Urinary bladder (tissue), 3 donors: ENCODE measurements at regions not wholly inside any gene's neighbourhood (a gene's known extent, or its start where the extent isn't known, plus 50 kb on each side); places are given as distances from the start of the nearest gene placed in this dataset.

Experiments
- DNase-seq: peaks from one replicate; pipeline ENCODE4 v3.0.0-alpha.2; 2015; ENCODE audit errors: extremely low spot score
- H3K27ac ChIP-seq: one replicate; pipeline ENCODE4 v1.5.1; 2013; ENCODE audit warnings: low read depth, mild to moderate bottlenecking, moderate library complexity
- H3K36me3 ChIP-seq: one replicate; pipeline ENCODE4 v1.6.1; 2013; ENCODE audit warnings: mild to moderate bottlenecking, moderate library complexity; ENCODE audit not compliant: insufficient read depth
- H3K4me1 ChIP-seq: one replicate; pipeline ENCODE4 v1.6.1; 2013; ENCODE audit warnings: mild to moderate bottlenecking, moderate library complexity; ENCODE audit not compliant: insufficient read depth
- H3K4me3 ChIP-seq: one replicate; pipeline ENCODE4 v1.5.1; 2013; ENCODE audit warnings: low read depth, low read length
- WGBS: extraction: QIAGEN DNeasy Blood & Tissue Kit; methylation state at CpG from one replicate; pipeline ENCODE4 v1.1.7; 2013; 5-methylcytosine and 5-hydroxymethylcytosine counted together
- donor health status: healthy with polysubstance abuse.
- donor health status: healthy.

GRCh38 chr2:16784652-16785051 lies 119.0 kb upstream of the CYRIA start:
- Histone ChIP-seq H3K4me3 (no peak overlapping the region), H3K4me1 (no peaks in the 10 kb centered on the region), H3K27ac (no peak overlapping the region), H3K36me3 (no peaks in the 10 kb centered on the region)
- DNase-seq = no peak
- WGBS = 86% methylated on average over 3 of the region's 3 CpGs

GRCh38 chr2:16777123-16777870 lies 111.7 kb upstream of the CYRIA start:
- H3K36me3 ChIP-seq = no peaks in the 10 kb centered on the region
- no peaks in the 10 kb centered on the region for H3K4me1 ChIP-seq
- H3K4me3 ChIP-seq = no peak overlapping the region
- 88% methylated on average over 10 of the region's 10 CpGs for WGBS
- H3K27ac ChIP-seq = no peak overlapping the region
- no peak for DNase-seq

DNA sequence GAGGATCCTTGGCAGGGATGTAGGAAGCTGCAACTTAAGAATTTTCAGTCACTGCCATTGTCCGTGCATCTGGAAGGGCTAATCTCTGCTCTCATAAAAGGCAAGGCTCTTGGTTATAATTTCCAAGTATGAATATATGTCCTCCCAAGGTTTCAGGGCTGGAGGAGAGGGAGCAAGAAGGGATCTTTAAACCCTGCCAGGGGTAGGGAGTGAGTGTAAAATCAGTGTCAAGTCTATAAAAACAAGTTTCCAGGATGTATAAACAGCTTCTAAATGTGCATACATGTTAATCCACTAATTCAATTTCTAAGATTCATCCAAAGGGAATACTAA lies 110.2 kb upstream of the CYRIA start:
- Histone ChIP-seq H3K4me1 (no peaks in the 10 kb centered on the region), H3K36me3 (no peaks in the 10 kb centered on the region), H3K27ac (no peak overlapping the region), H3K4me3 (no peak overlapping the region)
- 37% methylated on average over 1 of the region's 1 CpG for WGBS
- no peak for DNase-seq

- Histone ChIP-seq H3K4me1 (no peaks in the 10 kb centered on the region), H3K36me3 (no peaks in the 10 kb centered on the region), H3K4me3 (no peak overlapping the region), H3K27ac (no peak overlapping the region)
- 74% methylated on average over 16 of the region's 16 CpGs for WGBS
- no peak for DNase-seq
These were observed 109.6 kb upstream of the CYRIA start for GRCh38 chr2:16774980-16775898.

DNA sequence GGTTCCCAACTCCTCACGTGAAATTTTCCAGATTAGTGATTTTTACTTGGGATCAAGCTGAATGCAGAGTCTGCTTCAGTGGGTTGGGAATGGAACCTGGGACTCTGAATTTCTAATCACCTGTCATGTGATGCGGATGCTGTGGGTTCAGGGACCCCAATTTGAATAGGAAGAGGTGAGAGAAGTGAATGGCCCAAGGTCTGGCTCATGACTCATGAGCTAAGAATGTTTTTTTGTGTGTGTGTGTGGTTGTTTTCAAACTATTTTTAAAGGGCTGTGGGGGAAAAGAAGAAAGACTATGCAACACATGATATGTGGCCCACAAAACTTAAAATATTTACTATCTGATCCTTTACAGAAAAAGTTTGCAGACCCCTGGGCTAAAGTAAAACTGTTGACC lies 108.5 kb upstream of the CYRIA start:
- Histone ChIP-seq H3K4me1 (no peaks in the 10 kb centered on the region), H3K27ac (no peak overlapping the region), H3K4me3 (no peak overlapping the region), H3K36me3 (no peaks in the 10 kb centered on the region)
- DNase-seq = no peak
- 84% methylated on average over 2 of the region's 2 CpGs for WGBS

DNA sequence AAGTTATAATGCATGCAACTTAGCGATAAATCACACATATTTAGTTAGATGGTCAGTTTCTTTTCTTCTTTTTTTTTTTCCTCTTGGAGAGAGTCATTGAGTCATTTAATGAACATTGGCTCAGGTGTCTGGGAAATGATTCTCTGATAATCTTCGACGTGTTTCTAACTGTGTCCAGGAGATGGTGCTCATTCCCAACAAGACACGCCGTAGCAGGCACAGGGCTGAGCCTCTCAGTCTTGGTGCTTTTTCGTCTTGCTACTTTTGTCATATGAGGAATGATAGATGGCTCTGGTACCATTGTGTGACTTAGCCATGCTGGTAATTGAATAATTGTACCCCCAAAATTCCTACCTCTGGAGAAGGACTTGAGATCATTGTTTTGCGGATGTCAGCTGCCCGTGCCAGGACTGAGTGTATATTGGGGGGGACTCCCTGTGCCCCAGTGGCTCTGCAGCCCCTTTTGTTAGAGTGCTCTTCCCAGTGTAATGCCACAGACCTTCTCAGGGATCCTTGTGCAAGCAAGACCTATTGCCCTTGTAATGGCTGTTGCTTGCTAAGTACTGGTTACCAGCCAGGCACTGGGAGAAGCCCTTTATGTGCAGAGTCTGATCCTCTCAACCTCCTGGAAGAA lies 107.6 kb upstream of the CYRIA start:
- Histone ChIP-seq H3K36me3 (no peaks in the 10 kb centered on the region), H3K4me3 (no peak overlapping the region), H3K27ac (no peak overlapping the region), H3K4me1 (no peaks in the 10 kb centered on the region)
- WGBS = 26% methylated on average over 8 of the region's 8 CpGs
- no peak for DNase-seq

- H3K4me3 ChIP-seq = no peak overlapping the region
- 70% methylated on average over 3 of the region's 3 CpGs for WGBS
- no peak for DNase-seq
- no peaks in the 10 kb centered on the region for H3K4me1 ChIP-seq
- H3K27ac ChIP-seq = no peak overlapping the region
- no peaks in the 10 kb centered on the region for H3K36me3 ChIP-seq
These were observed 102.3 kb upstream of the CYRIA start for GRCh38 chr2:16767789-16768476.

GRCh38 chr2:16765356-16765755 lies 99.7 kb upstream of the CYRIA start:
- Histone ChIP-seq H3K4me1 (no peaks in the 10 kb centered on the region), H3K36me3 (no peaks in the 10 kb centered on the region), H3K4me3 (no peak overlapping the region), H3K27ac (no peak overlapping the region)
- no peak for DNase-seq
- 55% methylated on average over 7 of the region's 7 CpGs for whole genome bisulfite sequencing

GRCh38 chr2:16764487-16764886 lies 98.9 kb upstream of the CYRIA start:
- DNase-seq = no peak
- H3K4me1 ChIP-seq = no peaks in the 10 kb centered on the region
- H3K4me3 ChIP-seq = no peak overlapping the region
- no peaks in the 10 kb centered on the region for H3K36me3 ChIP-seq
- no peak overlapping the region for H3K27ac ChIP-seq
- WGBS = 89% methylated on average over 4 of the region's 4 CpGs

DNA sequence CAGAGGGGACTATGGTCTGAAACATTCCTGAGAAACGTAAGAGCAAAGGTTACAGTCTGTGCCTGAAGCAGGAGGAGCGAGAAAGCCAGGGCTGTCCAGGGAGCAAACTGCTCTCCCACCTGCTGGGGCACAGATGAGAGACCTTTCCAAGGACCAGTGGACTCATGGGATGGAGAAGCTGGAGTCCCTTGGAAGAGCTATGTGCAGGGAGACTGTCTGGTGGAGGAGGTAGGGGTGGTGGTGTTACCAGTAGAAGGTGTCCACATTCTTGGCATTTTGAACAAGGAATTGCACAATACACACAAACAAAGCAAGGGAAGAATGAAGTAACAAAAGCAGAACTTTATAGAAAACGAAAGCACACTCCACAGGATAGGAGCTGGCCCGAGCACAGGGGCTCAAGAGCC lies 97.9 kb upstream of the CYRIA start:
- Histone ChIP-seq H3K36me3 (no peaks in the 10 kb centered on the region), H3K27ac (no peak overlapping the region), H3K4me1 (no peaks in the 10 kb centered on the region), H3K4me3 (no peak overlapping the region)
- no peak for DNase-seq
- WGBS = 71% methylated on average over 4 of the region's 4 CpGs

GRCh38 chr2:16763056-16763455 lies 97.4 kb upstream of the CYRIA start:
- 75% methylated on average over 2 of the region's 2 CpGs for WGBS
- no peak for DNase-seq
- Histone ChIP-seq H3K4me1 (no peaks in the 10 kb centered on the region), H3K36me3 (no peaks in the 10 kb centered on the region), H3K27ac (no peak overlapping the region), H3K4me3 (no peak overlapping the region)

GRCh38 chr2:16760426-16760825 lies 94.8 kb upstream of the CYRIA start:
- no peak for DNase-seq
- WGBS = 60% methylated on average over 3 of the region's 3 CpGs

DNA sequence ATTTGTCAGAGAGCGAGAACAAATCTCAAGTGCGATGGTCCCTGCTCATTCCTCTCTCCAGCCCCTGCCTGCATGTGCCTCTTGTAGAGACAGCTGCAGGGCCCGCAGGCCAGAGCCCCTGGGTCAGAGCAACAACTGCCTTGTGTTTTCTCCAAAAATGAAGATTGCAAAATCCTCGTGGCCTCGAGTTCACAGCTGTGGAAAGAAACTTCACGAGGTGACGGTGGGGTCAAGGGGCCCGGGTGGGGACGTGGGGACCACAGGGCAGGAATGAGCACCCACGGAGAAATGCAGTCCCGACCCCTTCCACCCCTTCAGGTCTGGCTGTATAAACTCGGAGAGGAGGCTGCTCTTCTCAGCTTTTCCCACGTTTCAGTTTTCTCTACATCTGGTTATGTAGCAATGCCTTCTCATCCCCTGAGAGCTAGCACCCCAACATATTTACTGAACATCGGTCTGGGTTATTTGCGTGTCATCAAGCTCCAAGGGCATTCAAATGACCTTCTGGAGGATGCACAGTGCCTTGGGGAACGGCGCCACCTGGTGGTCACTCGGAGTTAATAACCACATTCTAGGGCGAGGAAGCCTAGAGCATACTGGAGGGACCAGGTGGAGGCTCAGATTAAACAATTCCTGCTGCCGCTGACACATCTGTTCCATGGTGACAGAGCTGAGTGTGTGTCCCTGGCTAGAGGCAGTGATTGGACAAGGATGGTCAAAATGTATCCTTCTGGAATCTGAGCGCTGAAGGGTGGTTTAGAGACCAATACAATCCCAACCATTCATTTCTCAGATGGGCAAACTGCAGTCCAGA lies 91.4 kb upstream of the CYRIA start:
- Histone ChIP-seq H3K4me3 (no peak overlapping the region), H3K27ac (no peak overlapping the region), H3K4me1 (no peaks in the 10 kb centered on the region), H3K36me3 (no peaks in the 10 kb centered on the region)
- WGBS = 26% methylated on average over 21 of the region's 21 CpGs
- peak; percentile 18 for DNase-seq

More at GRCh38 chr2:16760426-16760825, 94.8 kb upstream of the CYRIA start:
- H3K4me1 ChIP-seq = no peaks in the 10 kb centered on the region
- no peak overlapping the region for H3K27ac ChIP-seq
- no peak overlapping the region for H3K4me3 ChIP-seq
- no peaks in the 10 kb centered on the region for H3K36me3 ChIP-seq
